H1 (cell line): ENCODE measurements at regions not wholly inside any gene's neighbourhood (a gene's known extent, or its start where the extent isn't known, plus 50 kb on each side); places are given as distances from the start of the nearest gene placed in this dataset.

Source experiments
- CTCF ChIA-PET: fragments of 300-600 bp; sonication (Branson Sonifier 250); formaldehyde crosslinking; loops from one replicate; lab custom pipeline; 2021; ENCODE audit not compliant: partially characterized antibody; lab: Charles Lee
- POLR2A ChIA-PET: fragments of 300-600 bp; sonication (Branson Sonifier 250); formaldehyde crosslinking; loops from one replicate; lab custom pipeline; 2021; ENCODE audit warnings: inconsistent platforms; ENCODE audit not compliant: partially characterized antibody; lab: Charles Lee
- DNase-seq, 2 experiments: peaks; one replicate each; pipeline versions ENCODE4 v3.0.0 to v3.0.0-alpha.2; 2010 to 2022; ENCODE audit warnings: low spot score in 2 of 2, low read depth in 1 of 2, mixed read lengths in 1 of 2
- FAIRE-seq: peaks from 2 replicates; lab custom pipeline; 2011; peaks lifted over from hg19 to GRCh38; lab: Jason Lieb, UNC
- H2AFZ ChIP-seq: 2 replicates; pipeline ENCODE4 v1.8.1; 2012; ENCODE audit warnings: low read length, inconsistent platforms
- H2AK5ac ChIP-seq: 2 replicates; pipeline ENCODE4 v1.6.1; 2013; ENCODE audit warnings: low read depth, low read length
- H2BK120ac ChIP-seq: replicated peaks from 2 replicates; pipeline ENCODE3; 2013; ENCODE audit warnings: low read depth, low read length, inconsistent platforms
- H2BK12ac ChIP-seq: 2 replicates; pipeline ENCODE4 v1.6.1; 2013; ENCODE audit warnings: low read depth, low read length
- H2BK15ac ChIP-seq: 2 replicates; pipeline ENCODE4 v1.6.1; 2013; ENCODE audit warnings: low read length
- H2BK20ac ChIP-seq: 2 replicates; pipeline ENCODE4 v1.6.1; 2013; ENCODE audit warnings: low read length
- H2BK5ac ChIP-seq: 2 replicates; pipeline ENCODE4 v1.6.1; 2013; ENCODE audit warnings: low read depth, low read length
- H3K14ac ChIP-seq: 2 replicates; pipeline ENCODE4 v1.6.1; 2013; ENCODE audit warnings: inconsistent platforms; ENCODE audit not compliant: insufficient read length
- H3K18ac ChIP-seq: 2 replicates; pipeline ENCODE4 v1.6.1; 2013; ENCODE audit warnings: low read length; ENCODE audit errors: extremely low read depth
- H3K23ac ChIP-seq: 2 replicates; pipeline ENCODE4 v1.6.1; 2013; ENCODE audit warnings: inconsistent platforms; ENCODE audit not compliant: insufficient read length
- H3K23me2 ChIP-seq: 2 replicates; pipeline ENCODE4 v1.6.1; 2013; ENCODE audit warnings: low read depth, low read length
- H3K27ac ChIP-seq: 2 replicates; pipeline ENCODE4 v1.6.1; 2011; ENCODE audit warnings: low read depth, low read length, inconsistent platforms
- H3K27me3 ChIP-seq, 4 experiments: replicated peaks in 1 of 4; 1 replicate in 1 of 4; 2 replicates in 3 of 4; pipeline versions ENCODE4 v1.6.1 to v1.8.1; 2011 to 2013; ENCODE audit warnings: low read length in 3 of 4, mild to moderate bottlenecking in 3 of 4, inconsistent platforms in 2 of 4, mixed read lengths in 2 of 4, moderate library complexity in 1 of 4; ENCODE audit not compliant: control insufficient read depth in 3 of 4, insufficient read depth in 3 of 4; ENCODE audit errors: extremely low read depth in 1 of 4
- H3K36me3 ChIP-seq, 4 experiments: 2 replicates each; pipeline versions ENCODE4 v1.6.1 to v1.8.1; 2011 to 2013; ENCODE audit warnings: mild to moderate bottlenecking in 4 of 4, low read length in 3 of 4, moderate library complexity in 2 of 4, control low read depth in 1 of 4, inconsistent platforms in 1 of 4; ENCODE audit not compliant: insufficient read depth in 4 of 4, control insufficient read depth in 2 of 4
- H3K4ac ChIP-seq: replicated peaks from 2 replicates; pipeline ENCODE3; 2013; ENCODE audit warnings: low read length, low read depth, mixed read lengths, inconsistent platforms; ENCODE audit not compliant: insufficient read length
- H3K4me1 ChIP-seq, 4 experiments: replicated peaks in 1 of 4; 1 replicate in 1 of 4; 2 replicates in 3 of 4; pipeline versions ENCODE4 v1.6.1 to v1.8.1; 2011 to 2013; ENCODE audit warnings: low read length in 3 of 4, inconsistent platforms in 2 of 4, mixed read lengths in 1 of 4; ENCODE audit not compliant: insufficient read depth in 4 of 4, control insufficient read depth in 3 of 4
- H3K4me2 ChIP-seq, 2 experiments: 2 replicates each; pipeline versions ENCODE4 v1.6.1 to v1.8.1; 2011 to 2013; ENCODE audit warnings: low read depth in 2 of 2, low read length in 2 of 2, control low read depth in 1 of 2, inconsistent platforms in 1 of 2, mild to moderate bottlenecking in 1 of 2; ENCODE audit not compliant: insufficient read depth in 1 of 2
- H3K4me3 ChIP-seq, 4 experiments: fragments of 200-600, 300-600 bp in 1 of 4; sonication (generic), shearing (Covaris generic), sonication (Bioruptor Twin) in 1 of 4; 2 replicates each; pipeline versions ENCODE4 v1.5.1 to v1.8.1; 2011 to 2016; ENCODE audit warnings: low read length in 4 of 4, low read depth in 3 of 4, control low read depth in 2 of 4, inconsistent platforms in 2 of 4, mild to moderate bottlenecking in 2 of 4, mixed read lengths in 1 of 4, moderate library complexity in 1 of 4; ENCODE audit not compliant: insufficient read depth in 2 of 4; ENCODE audit errors: extremely low read depth in 1 of 4
- H3K56ac ChIP-seq: replicated peaks from 2 replicates; pipeline ENCODE3; 2013; ENCODE audit warnings: low read depth, mild to moderate bottlenecking, mixed read lengths, low read length, inconsistent platforms; ENCODE audit not compliant: insufficient read length
- H3K79me1 ChIP-seq: 2 replicates; pipeline ENCODE4 v1.6.1; 2013; ENCODE audit warnings: low read depth, low read length, control low read depth
- H3K79me2 ChIP-seq, 2 experiments: 2 replicates each; pipeline versions ENCODE4 v1.6.1 to v1.8.1; 2012 to 2013; ENCODE audit warnings: low read length in 2 of 2, mild to moderate bottlenecking in 2 of 2, inconsistent platforms in 1 of 2; ENCODE audit not compliant: insufficient read depth in 2 of 2, control insufficient read depth in 1 of 2
- H3K9ac ChIP-seq, 4 experiments: replicated peaks in 1 of 4; 1 replicate in 1 of 4; 2 replicates in 3 of 4; pipeline versions ENCODE4 v1.6.1 to v1.8.1; 2011 to 2013; ENCODE audit warnings: low read depth in 3 of 4, low read length in 3 of 4, control low read depth in 2 of 4, mild to moderate bottlenecking in 2 of 4, moderate library complexity in 2 of 4, inconsistent platforms in 1 of 4; ENCODE audit errors: extremely low read depth in 1 of 4
- H3K9me3 ChIP-seq, 2 experiments: 2 replicates each; pipeline versions ENCODE4 v1.6.1 to v1.8.1; 2012 to 2013; ENCODE audit warnings: mild to moderate bottlenecking in 2 of 2, moderate library complexity in 2 of 2, control low read depth in 1 of 2, inconsistent platforms in 1 of 2, low read depth in 1 of 2, low read length in 1 of 2, mixed read lengths in 1 of 2; ENCODE audit not compliant: insufficient read depth in 2 of 2
- H4K20me1 ChIP-seq, 2 experiments: replicated peaks in 1 of 2; 2 replicates each; pipeline versions ENCODE3 to v1.8.1; 2011 to 2013; ENCODE audit warnings: inconsistent platforms in 2 of 2, low read length in 2 of 2, mild to moderate bottlenecking in 1 of 2; ENCODE audit not compliant: insufficient read depth in 2 of 2, control insufficient read depth in 1 of 2
- H4K5ac ChIP-seq: 2 replicates; pipeline ENCODE4 v1.6.1; 2013; ENCODE audit warnings: low read length, low read depth, mixed read lengths, inconsistent platforms; ENCODE audit not compliant: insufficient read length
- H4K8ac ChIP-seq: 2 replicates; pipeline ENCODE4 v1.8.0; 2013; ENCODE audit warnings: mild to moderate bottlenecking, moderate library complexity, low read length, inconsistent platforms; ENCODE audit not compliant: insufficient read depth; ENCODE audit errors: extremely low read depth
- H4K91ac ChIP-seq: replicated peaks from 2 replicates; pipeline ENCODE3; 2013; ENCODE audit warnings: low read length, mixed read lengths, inconsistent platforms; ENCODE audit not compliant: insufficient read length
- ASH2L ChIP-seq: fragments of 200-600, 300-600 bp; sonication (generic); IDR thresholded peaks from one replicate; pipeline ENCODE4 v1.7.1; 2017; ENCODE audit warnings: low read length
- CEBPB ChIP-seq: IDR thresholded peaks from 2 replicates; pipeline ENCODE4 v1.6.1; 2012; ENCODE audit warnings: low read depth, low read length
- CHD2 ChIP-seq: IDR thresholded peaks from 2 replicates; pipeline ENCODE4 v1.6.1; 2012; ENCODE audit warnings: low read length, improper control_type of control experiment
- JUND ChIP-seq: IDR thresholded peaks from 2 replicates; pipeline ENCODE4 v1.6.1; 2011; ENCODE audit warnings: mild to moderate bottlenecking, improper control_type of control experiment, low read length
- USF2 ChIP-seq: IDR thresholded peaks from 2 replicates; pipeline ENCODE4 v1.6.1; 2011; ENCODE audit warnings: low read length, improper control_type of control experiment
- WGBS, 2 experiments: shearing (Covaris generic) in 1 of 2; methylation state at CpG; one replicate each; pipeline versions ENCODE4 v1.1.6 to v1.1.7; 2013 to 2015; ENCODE audit warnings: low lambda C conversion rate in 2 of 2, mixed read lengths in 2 of 2, inconsistent platforms in 1 of 2, low coverage in 1 of 2, missing lambda C conversion rate in 1 of 2; ENCODE audit not compliant: insufficient replicate concordance in 2 of 2, insufficient coverage in 1 of 2, insufficient read length in 1 of 2; ENCODE audit errors: extremely low coverage in 1 of 2, missing lambda C conversion rate in 1 of 2; 5-methylcytosine and 5-hydroxymethylcytosine counted together

GRCh38 chr11:98195300-98195699 lies 825.4 kb upstream of the CNTN5 start:
- Histone ChIP-seq H2BK15ac (no peak overlapping the region), H2BK12ac (no peak overlapping the region), H3K4ac (no peak overlapping the region), H2BK20ac (no peak overlapping the region), H4K8ac (no peak overlapping the region), H3K18ac (no peak overlapping the region), H3K9me3 (no peaks in the 10 kb centered on the region), H3K79me2 (no peaks in the 10 kb centered on the region), H4K20me1 (no peaks in the 10 kb centered on the region), H3K9ac (no peak overlapping the region), H3K4me1 (no peaks in the 10 kb centered on the region), H3K4me2 (no peak overlapping the region), H2BK120ac (no peak overlapping the region), H3K27ac (no peak overlapping the region), H3K36me3 (no peaks in the 10 kb centered on the region), H4K5ac (no peak overlapping the region), H2AFZ (no peak overlapping the region), H3K23me2 (no peaks in the 10 kb centered on the region), H3K27me3 (no peaks in the 10 kb centered on the region), H3K23ac (no peak overlapping the region), H2AK5ac (no peak overlapping the region), H2BK5ac (no peak overlapping the region), H3K4me3 (no peak overlapping the region), H3K14ac (no peak overlapping the region), H3K79me1 (no peaks in the 10 kb centered on the region), H4K91ac (no peak overlapping the region), H3K56ac (no peak overlapping the region)
- DNase-seq: no peak
- 100% methylated on average over 1 of the region's 1 CpG; no CpG with 5 or more reads in 1 of the 2 experiments for WGBS, 2 experiments
- no peak for TF ChIP-seq JUND
- TF ChIP-seq ASH2L: no peak
- no peak for TF ChIP-seq USF2
- TF ChIP-seq CEBPB: no peak
- TF ChIP-seq CHD2: no peak
- CTCF ChIA-PET: no interaction called here
- POLR2A ChIA-PET: no interaction called here
- FAIRE-seq: no peak
